GM12878 (cell line): ENCODE measurements at regions not wholly inside any gene's neighbourhood (a gene's known extent, or its start where the extent isn't known, plus 50 kb on each side); places are given as distances from the start of the nearest gene placed in this dataset.

ENCODE experiments used
- ATAC-seq: fragments of 200-7000 bp; cut with Tn5 transposase; 3 replicates; pipeline ENCODE4 v1.9.1; 2020; ENCODE audit warnings: mild to moderate bottlenecking, moderate library complexity
- BruUV-seq: library from RNA; stranded (reverse); fragments of 400-500 nt; replicated peaks from 2 replicates; lab custom pipeline; 2021; lab: Mats Ljungman, UMichigan
- CTCF ChIA-PET: fragments of 300-600 bp; sonication (Branson Sonifier 250); formaldehyde crosslinking; extraction: SDS; loops from one replicate; lab custom pipeline; 2021; ENCODE audit warnings: inconsistent platforms; lab: Yijun Ruan, JAX
- POLR2A ChIA-PET: fragments of 350-600 bp; formaldehyde crosslinking; extraction: SDS; loops from one replicate; lab custom pipeline; 2021; ENCODE audit warnings: inconsistent platforms; lab: Charles Lee
- RAD21 ChIA-PET: fragments of 300-600 bp; sonication (Branson Sonifier 250); formaldehyde crosslinking; loops from one replicate; lab custom pipeline; 2023; ENCODE audit warnings: antibody characterized with exemption; ENCODE audit not compliant: unreplicated experiment; lab: Charles Lee
- SMC1A ChIA-PET: fragments of 300-600 bp; sonication (Branson Sonifier 250); formaldehyde crosslinking; loops from one replicate; lab custom pipeline; 2023; ENCODE audit not compliant: unreplicated experiment, uncharacterized antibody; lab: Charles Lee
- DNase-seq: peaks from one replicate; pipeline ENCODE4 v3.0.0-alpha.2; 2011; ENCODE audit warnings: low read depth, low spot score
- FAIRE-seq: peaks from 3 replicates; lab custom pipeline; 2011; peaks lifted over from hg19 to GRCh38; lab: Jason Lieb, UNC
- H2AFZ ChIP-seq: 2 replicates; pipeline ENCODE4 v1.6.0; 2011; ENCODE audit warnings: low read depth, low read length, control low read depth; ENCODE audit not compliant: control insufficient read depth
- H3K27ac ChIP-seq: 2 replicates; pipeline ENCODE4 v1.5.1; 2011; ENCODE audit warnings: control low read depth; ENCODE audit not compliant: control insufficient read depth, insufficient read depth
- H3K27me3 ChIP-seq, 2 experiments: replicated peaks in 1 of 2; 2 replicates each; pipeline versions ENCODE4 v1.6.0 to v1.6.1; 2011; ENCODE audit warnings: low read length in 1 of 2; ENCODE audit not compliant: control insufficient read depth in 2 of 2, insufficient read depth in 2 of 2
- H3K36me3 ChIP-seq, 2 experiments: 2 replicates each; pipeline ENCODE4 v1.5.1; 2011; ENCODE audit warnings: low read length in 1 of 2; ENCODE audit not compliant: control insufficient read depth in 2 of 2, insufficient read depth in 2 of 2
- H3K4me1 ChIP-seq: 2 replicates; pipeline ENCODE4 v1.6.1; 2011; ENCODE audit warnings: mild to moderate bottlenecking, low read length, moderate library complexity, mixed read lengths; ENCODE audit not compliant: control insufficient read depth, insufficient read depth
- H3K4me2 ChIP-seq: 2 replicates; pipeline ENCODE4 v1.6.0; 2011; ENCODE audit warnings: control low read depth; ENCODE audit not compliant: control insufficient read depth, insufficient read depth
- H3K4me3 ChIP-seq: fragments of 200-600 bp; sonication (generic); 2 replicates; pipeline ENCODE4 v1.5.1; 2016
- H3K79me2 ChIP-seq: 2 replicates; pipeline ENCODE4 v1.6.0; 2011; ENCODE audit warnings: low read length; ENCODE audit not compliant: control insufficient read depth, insufficient read depth
- H3K9ac ChIP-seq: 2 replicates; pipeline ENCODE4 v1.8.0; 2011; ENCODE audit warnings: low read length, control low read depth, mixed read lengths; ENCODE audit not compliant: control insufficient read depth, insufficient read depth
- H3K9me3 ChIP-seq: replicated peaks from 3 replicates; pipeline ENCODE4 v1.5.1; 2011; ENCODE audit warnings: mild to moderate bottlenecking, low read length; ENCODE audit not compliant: control insufficient read depth, insufficient read depth
- H4K20me1 ChIP-seq: 2 replicates; pipeline ENCODE4 v1.6.0; 2011; ENCODE audit not compliant: control insufficient read depth, insufficient read depth
- BCL11A ChIP-seq: IDR thresholded peaks from 2 replicates; pipeline ENCODE4 v1.6.1; 2011; ENCODE audit warnings: low read depth, low read length
- CREB1 ChIP-seq: IDR thresholded peaks from 2 replicates; pipeline ENCODE4 v1.6.1; 2012; ENCODE audit warnings: low read depth, mild to moderate bottlenecking, inconsistent platforms
- HDGF ChIP-seq: fragments of 450-650 bp; IDR thresholded peaks from 2 replicates; pipeline ENCODE4 v1.6.1; 2016; ENCODE audit warnings: antibody characterized with exemption
- NRF1 ChIP-seq: conservative IDR thresholded peaks from 2 replicates; pipeline ENCODE4 v1.6.1; 2011; ENCODE audit warnings: mild to moderate bottlenecking, low read depth, low read length, improper control_type of control experiment
- RAD21 ChIP-seq: IDR thresholded peaks from 2 replicates; pipeline ENCODE4 v1.6.1; 2011; ENCODE audit warnings: mild to moderate bottlenecking, low read depth, low read length, moderate library complexity; ENCODE audit not compliant: insufficient read depth
- RBBP5 ChIP-seq: fragments of 200-600 bp; sonication (generic); conservative IDR thresholded peaks from 2 replicates; pipeline ENCODE4 v1.6.1; 2016
- SUPT20H ChIP-seq: IDR thresholded peaks from 2 replicates; pipeline ENCODE4 v1.6.1; 2011; ENCODE audit warnings: low read depth, mild to moderate bottlenecking, low read length, moderate library complexity, borderline replicate concordance; ENCODE audit not compliant: control insufficient read depth
- ZNF217 ChIP-seq: fragments of 450-650 bp; IDR thresholded peaks from 2 replicates; pipeline ENCODE4 v1.6.1; 2017; ENCODE audit warnings: antibody characterized with exemption, mild to moderate bottlenecking
- ZNF24 ChIP-seq: fragments of 450-650 bp; IDR thresholded peaks from 2 replicates; pipeline ENCODE4 v1.6.1; 2017; ENCODE audit warnings: antibody characterized with exemption, mild to moderate bottlenecking
- ZNF592 ChIP-seq: fragments of 450-650 bp; IDR thresholded peaks from 2 replicates; pipeline ENCODE4 v1.6.1; 2017; ENCODE audit warnings: mild to moderate bottlenecking, moderate library complexity
- ZZZ3 ChIP-seq: IDR thresholded peaks from 2 replicates; pipeline ENCODE4 v1.6.1; 2011; ENCODE audit warnings: low read depth; ENCODE audit not compliant: control insufficient read depth, insufficient read length
- WGBS: methylation state at CpG from one replicate; pipeline ENCODE4 v1.1.6; 2016; ENCODE audit warnings: low lambda C conversion rate; ENCODE audit not compliant: insufficient replicate concordance, insufficient coverage; ENCODE audit errors: missing lambda C conversion rate; 5-methylcytosine and 5-hydroxymethylcytosine counted together
- in situ Hi-C: fragments of 300-500 bp; cut with MboI; formaldehyde crosslinking; loops from 9 replicates; pipeline ENCODE4 v1.14.3; 2018; ENCODE audit warnings: mixed read lengths
- intact Hi-C: fragments of 100-400 bp; cut with micrococcal nuclease; formaldehyde crosslinking; loops from one replicate; pipeline ENCODE4 v1.14.2; 2022; ENCODE audit not compliant: unreplicated experiment

GRCh38 chr18:47606526-47606925 is 323.9 kb downstream of the SMAD2 start:
- H3K9ac ChIP-seq: no peak overlapping the region
- intact Hi-C loops (no loop called here), in situ Hi-C loops (no loop called here)
- DNase-seq (no peak), FAIRE-seq (no peak), ATAC-seq (no peak)
- SMC1A ChIA-PET: no interaction called here
- RAD21 ChIA-PET: no interaction called here
- H3K79me2 ChIP-seq: no peaks in the 10 kb centered on the region
- H3K9me3 ChIP-seq: no peaks in the 10 kb centered on the region
- H2AFZ ChIP-seq: no peak overlapping the region
- no peaks in the 10 kb centered on the region for H4K20me1 ChIP-seq
- 5% methylated on average over 5 of the region's 5 CpGs for WGBS
- no peaks in the 10 kb centered on the region for H3K36me3 ChIP-seq
- POLR2A ChIA-PET: no interaction called here
- TF ChIP-seq SUPT20H: no peak
- TF ChIP-seq HDGF: no peak
- TF ChIP-seq RBBP5: no peak
- TF ChIP-seq ZNF592: no peak
- no peak for TF ChIP-seq ZNF217
- no peak for TF ChIP-seq RAD21
- no peak for TF ChIP-seq ZZZ3
- no peak for TF ChIP-seq CREB1
- TF ChIP-seq NRF1: no peak
- TF ChIP-seq BCL11A: no peak
- no peak for TF ChIP-seq ZNF24
- no peak overlapping the region for H3K4me2 ChIP-seq
- H3K4me1 ChIP-seq: no peaks in the 10 kb centered on the region
- H3K27me3 ChIP-seq: peaks cover 0 to 1% of the 10 kb centered on the region in 2 experiments; a peak in 1 of 4 replicates
- BruUV-seq: no TSS peak
- no peak overlapping the region for H3K4me3 ChIP-seq
- CTCF ChIA-PET: no interaction called here
- no peak overlapping the region for H3K27ac ChIP-seq
